NK-92 (cell line): ENCODE measurements at regions not wholly inside any gene's neighbourhood (a gene's known extent, or its start where the extent isn't known, plus 50 kb on each side); places are given as distances from the start of the nearest gene placed in this dataset.

Experiments
- DNase-seq: peaks from one replicate; lab custom pipeline; 2025; ENCODE audit not compliant: unreplicated experiment; lab: John Stamatoyannopoulos, UW

- no peak for DNase-seq
Observed at GRCh38 chr2:66794070-66794469, 359.1 kb downstream of the MEIS1 start.

- DNase-seq = no peak
Observed at GRCh38 chr2:66794551-66794950, 359.6 kb downstream of the MEIS1 start.

- no peak for DNase-seq
Observed at GRCh38 chr2:66802877-66803276, 368.0 kb downstream of the MEIS1 start.

DNA sequence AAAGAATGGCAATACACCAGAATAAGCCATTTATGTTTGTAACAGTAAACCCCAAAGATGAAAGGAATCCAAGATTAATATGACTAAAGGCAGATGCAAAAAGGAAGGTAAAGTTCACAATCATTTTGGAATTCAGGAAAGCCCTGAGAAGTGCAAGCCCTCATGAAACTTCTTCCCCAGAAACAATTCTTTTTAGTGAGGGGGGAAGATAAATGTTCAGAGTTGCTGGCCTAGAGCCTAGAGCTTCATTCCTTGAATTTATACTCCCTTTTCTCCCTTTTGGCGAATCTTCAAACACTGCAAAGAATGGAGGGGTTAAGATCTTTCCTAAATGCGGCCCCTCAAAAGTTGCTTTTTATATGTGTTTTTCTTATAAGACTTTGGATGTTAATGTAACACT lies 368.8 kb downstream of the MEIS1 start:
- DNase-seq = no peak

DNA sequence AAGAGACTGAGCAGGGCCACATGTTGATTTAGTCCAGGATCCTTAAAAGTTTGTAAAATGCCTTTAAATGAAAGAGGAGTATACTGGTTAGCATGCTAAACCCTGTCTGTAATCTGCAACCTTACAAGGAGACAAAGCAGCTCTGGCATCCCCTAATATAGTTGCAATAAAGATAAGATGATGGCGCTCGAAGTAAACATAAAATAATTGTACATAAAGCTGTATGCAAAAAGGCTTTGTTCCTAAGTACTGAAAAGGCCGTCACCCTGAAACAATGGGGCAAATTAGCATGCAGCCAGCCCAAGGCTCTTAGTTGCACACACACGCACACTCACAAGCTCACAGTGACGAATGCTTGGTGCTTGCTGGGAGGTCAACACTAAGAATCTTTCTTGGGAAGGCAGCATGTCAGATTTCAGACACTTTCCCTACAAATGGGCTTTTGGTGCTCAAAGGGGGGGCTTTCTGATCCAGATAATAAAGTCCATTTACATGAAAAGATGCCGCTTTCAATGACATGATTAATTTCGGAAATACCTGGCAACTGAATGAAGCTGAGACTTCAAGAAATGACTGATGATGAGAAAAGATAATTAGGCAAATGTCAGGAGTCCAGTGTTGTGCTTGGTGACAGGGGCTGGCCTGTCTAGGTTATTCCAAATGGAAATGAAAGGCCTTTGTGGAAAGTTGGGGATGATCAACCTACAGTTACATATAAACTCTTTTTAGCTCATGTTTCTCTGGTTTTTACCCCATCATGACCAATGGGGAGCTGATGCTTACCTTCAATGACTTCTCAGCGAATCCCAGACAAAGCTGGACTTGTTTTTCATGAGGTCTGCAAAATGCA lies 370.3 kb downstream of the MEIS1 start:
- DNase-seq = no peak

- DNase-seq = no peak
Observed at GRCh38 chr2:66805968-66806367, 371.0 kb downstream of the MEIS1 start.

GRCh38 chr2:66813525-66813924 lies 378.6 kb downstream of the MEIS1 start:
- no peak for DNase-seq

- DNase-seq = no peak
Observed at GRCh38 chr2:66813976-66814375, 379.1 kb downstream of the MEIS1 start.

DNA sequence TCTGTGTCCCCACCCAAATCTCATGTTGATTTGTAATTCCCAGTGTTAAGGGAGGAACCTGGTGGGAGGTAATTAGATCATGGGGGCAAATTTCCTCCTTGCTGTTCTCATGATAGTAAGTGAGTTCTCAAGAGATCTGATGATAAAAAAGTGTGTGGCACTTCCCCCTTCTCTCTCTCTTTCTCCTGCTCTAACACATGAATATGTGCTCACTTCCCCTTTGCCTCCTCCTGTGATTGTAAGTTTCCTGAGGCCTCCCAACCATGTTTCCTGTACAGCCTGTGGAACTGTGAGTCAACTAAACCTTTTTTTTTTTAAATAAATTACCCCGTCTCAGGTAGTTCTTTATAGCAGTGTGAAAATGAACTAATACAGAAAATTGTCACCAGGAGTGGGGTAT lies 380.0 kb downstream of the MEIS1 start:
- no peak for DNase-seq

- no peak for DNase-seq
Observed at GRCh38 chr2:66815886-66816285, 381.0 kb downstream of the MEIS1 start.

GRCh38 chr2:66821168-66821567 lies 386.2 kb downstream of the MEIS1 start:
- no peak for DNase-seq

- DNase-seq = no peak
Observed at GRCh38 chr2:66822186-66822585, 387.3 kb downstream of the MEIS1 start.

- no peak for DNase-seq
Observed at GRCh38 chr2:66824926-66825325, 390.0 kb downstream of the MEIS1 start.

- no peak for DNase-seq
Observed at GRCh38 chr2:66827851-66828250, 392.9 kb downstream of the MEIS1 start.

DNA sequence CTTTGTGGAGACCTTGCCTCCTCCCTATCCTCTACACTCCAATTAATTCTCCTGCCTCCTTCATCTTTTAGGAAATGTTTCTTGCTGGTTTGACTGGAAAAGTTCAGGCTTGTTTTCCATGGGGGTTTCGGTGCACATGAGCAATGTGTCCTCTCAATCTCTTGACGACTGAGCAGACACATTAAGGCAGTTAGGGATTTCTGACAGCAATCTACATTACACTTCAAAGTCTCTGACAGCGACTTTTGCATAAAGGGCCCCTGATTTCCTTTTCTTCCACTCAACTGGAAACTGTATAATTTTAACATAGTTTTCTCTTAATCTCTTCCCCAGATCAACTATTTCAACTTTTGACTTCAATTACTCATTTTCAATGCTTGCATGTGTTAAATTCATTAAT lies 394.0 kb downstream of the MEIS1 start:
- DNase-seq = no peak

GRCh38 chr2:66830881-66831280 lies 396.0 kb downstream of the MEIS1 start:
- no peak for DNase-seq

DNA sequence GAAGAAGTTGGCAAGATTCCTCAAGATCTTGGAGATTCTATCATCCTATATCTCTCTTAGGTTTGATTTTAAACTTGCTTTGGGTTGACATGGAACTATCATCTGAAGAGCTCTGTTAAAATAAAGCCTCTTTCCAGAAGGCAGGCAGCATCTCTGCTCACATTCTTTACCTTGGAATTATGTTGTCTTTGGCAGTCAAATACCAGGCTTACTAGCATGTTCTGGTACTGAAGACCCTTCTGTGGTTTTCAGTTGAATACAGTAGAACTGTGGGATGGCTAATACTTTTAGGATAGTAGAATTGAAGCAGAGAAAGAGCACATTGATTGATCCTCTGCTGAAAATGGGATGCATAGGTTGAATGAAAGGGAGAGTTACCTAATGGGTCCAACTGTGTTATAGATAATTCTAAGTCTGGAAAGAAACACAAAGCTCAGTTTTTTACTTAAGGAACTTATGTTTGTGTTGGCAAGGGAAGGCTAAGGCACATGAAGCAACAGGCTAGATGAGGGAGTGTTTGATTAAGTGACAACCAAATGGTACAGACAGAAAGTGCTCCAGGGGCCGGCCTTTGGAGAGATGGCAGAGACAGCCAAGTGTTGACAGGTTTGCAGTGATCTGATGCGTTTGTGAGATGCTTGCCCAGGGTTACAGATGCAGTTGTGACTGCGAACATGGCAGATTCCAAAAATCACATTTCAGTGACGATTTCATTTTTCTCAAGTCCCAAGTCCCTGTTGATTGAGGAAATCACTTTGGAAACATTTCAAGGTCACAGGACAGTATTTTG lies 397.9 kb downstream of the MEIS1 start:
- no peak for DNase-seq

DNA sequence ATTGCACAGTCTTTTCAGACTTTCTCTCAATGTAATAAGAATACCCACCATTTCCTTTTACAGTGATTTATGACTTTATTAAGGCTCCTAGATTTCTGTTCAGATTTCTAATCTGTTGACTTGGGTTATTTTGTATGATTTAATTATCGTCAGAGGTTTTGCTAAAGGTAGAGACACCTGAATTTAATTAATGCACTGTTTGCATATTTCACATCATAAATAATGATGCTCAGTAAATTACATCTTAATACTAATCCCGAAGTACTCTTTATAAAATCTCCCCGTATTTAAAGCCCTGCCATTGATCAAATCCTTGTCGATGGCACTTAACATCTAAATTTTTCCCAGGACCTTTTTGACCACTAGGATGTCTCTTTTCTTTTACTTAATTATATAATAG lies 399.9 kb downstream of the MEIS1 start:
- no peak for DNase-seq

DNA sequence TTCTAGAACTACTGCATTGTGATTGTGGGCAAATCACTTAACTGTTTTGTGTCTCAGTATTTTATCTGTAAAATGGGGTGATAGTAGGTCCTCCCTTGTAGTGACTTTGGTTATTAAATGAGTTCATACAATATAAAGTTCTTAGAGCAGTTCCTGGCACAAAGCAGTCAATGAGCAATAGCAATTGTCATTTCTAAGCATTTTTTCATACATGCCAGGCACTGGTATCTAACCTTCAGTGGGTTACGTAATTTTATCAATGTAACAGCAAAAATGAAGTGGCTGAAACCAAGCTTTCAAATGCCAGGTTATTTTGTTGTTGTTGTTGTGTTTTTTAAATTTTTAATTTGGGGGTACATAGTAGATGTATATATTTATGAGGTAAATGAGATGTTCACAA lies 401.9 kb downstream of the MEIS1 start:
- DNase-seq = no peak

- no peak for DNase-seq
Observed at GRCh38 chr2:66839551-66840320, 404.8 kb downstream of the MEIS1 start.

GRCh38 chr2:66840321-66841002 lies 405.5 kb downstream of the MEIS1 start:
- no peak for DNase-seq
